ENCODE measurements at regions not wholly inside any gene's neighbourhood (a gene's known extent, or its start where the extent isn't known, plus 50 kb on each side); places are given as distances from the start of the nearest gene placed in this dataset.

- Histone ChIP-seq H3K27ac (no peak overlapping the region), H3K9me3 (no peaks in the 10 kb centered on the region), H3K27me3 (no peaks in the 10 kb centered on the region), H3K4me3 (no peak overlapping the region), H3K36me3 (no peaks in the 10 kb centered on the region), H3K4me1 (peaks cover 6% of the 10 kb centered on the region)
- TF ChIP-seq CTCF (IDR thresholded peaks at IDR 0.05), result no peak
- intact Hi-C loops (cut with DNase I), result no loop called here
- no peak for DNase-seq
- no peak for ATAC-seq
These were observed 608.2 kb downstream of the EPHA4 start for GRCh38 chr2:220963930-220964329.

DNA sequence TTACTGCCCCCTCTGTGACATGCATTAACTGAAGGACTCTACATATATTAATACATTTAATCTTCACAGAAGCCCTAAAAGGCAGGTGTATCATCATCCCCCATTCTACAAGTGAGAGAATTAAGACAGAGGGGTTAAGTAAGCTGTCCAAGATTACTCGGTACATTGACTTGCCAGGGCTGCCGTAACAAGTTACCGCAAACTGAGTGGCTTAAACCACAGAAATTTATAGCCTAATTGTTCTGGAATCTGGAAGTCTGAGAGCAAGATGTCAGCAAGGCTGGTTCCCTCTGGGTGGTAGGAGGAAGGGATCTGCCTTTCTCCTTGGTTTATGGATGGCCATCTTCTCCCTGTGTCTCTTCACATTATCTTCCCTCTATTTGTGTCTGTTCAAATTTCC is 605.5 kb downstream of the EPHA4 start:
- Histone ChIP-seq H3K27me3 (no peaks in the 10 kb centered on the region), H3K36me3 (no peaks in the 10 kb centered on the region), H3K4me3 (no peak overlapping the region), H3K27ac (no peak overlapping the region), H3K4me1 (no peaks in the 10 kb centered on the region), H3K9me3 (no peaks in the 10 kb centered on the region)
- intact Hi-C loops (cut with DNase I), result no loop called here
- ATAC-seq, result no peak
- no peak for TF ChIP-seq CTCF (IDR thresholded peaks at IDR 0.05)
- DNase-seq, result no peak

DNA sequence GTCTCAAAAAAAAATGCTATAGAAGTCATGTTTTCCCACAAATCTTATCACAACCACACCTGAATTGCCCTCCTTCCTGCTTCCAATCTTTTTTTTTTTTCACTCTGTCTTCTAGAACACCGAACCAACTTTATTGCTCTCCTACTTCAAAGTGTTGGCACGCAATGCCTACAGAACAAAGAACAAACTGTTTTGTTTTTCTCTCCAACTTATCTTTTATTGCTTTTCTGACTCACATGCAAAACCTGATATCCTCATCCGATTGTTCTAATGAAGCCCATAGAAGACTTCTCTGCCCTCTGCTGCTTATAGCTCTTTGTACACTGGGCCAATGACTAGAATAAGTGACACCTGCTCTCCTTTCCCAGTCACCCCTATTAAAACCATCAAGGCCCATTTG is 602.8 kb downstream of the EPHA4 start:
- ATAC-seq, result no peak
- intact Hi-C loops (cut with DNase I), result no loop called here
- TF ChIP-seq CTCF (IDR thresholded peaks at IDR 0.05), result no peak

DNA sequence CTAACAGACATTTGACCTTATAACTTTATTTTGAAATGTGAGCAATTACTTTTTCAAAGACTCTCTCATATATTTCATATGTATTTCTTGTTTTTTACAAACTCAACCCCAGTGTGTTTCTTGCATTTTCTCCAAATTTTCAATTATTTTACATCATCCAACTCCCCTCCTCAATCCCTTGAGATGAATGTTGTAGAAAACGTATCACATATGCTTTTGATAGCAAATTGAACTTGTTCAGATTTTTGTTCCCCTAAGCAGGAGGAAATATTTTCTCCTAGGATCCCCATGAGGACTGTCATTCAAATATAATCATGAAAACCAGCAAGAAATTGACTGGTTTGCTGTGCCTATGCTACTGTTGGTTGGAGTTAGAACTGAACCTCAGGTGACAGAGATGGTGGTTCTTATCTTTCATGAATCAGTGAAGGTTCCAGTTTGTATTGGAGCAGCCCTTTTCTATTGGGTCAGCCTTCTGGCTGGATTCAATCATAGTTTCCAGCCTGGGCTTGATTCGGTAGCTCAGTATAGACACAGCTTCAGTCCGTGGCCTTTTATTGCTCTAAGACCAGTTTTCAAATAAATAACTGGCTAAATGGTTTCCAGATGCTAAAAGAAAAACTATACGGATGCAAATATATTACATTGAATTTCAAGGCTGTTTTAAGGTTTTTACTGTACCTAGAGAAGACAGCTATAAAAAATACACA is 591.0 kb downstream of the EPHA4 start:
- no peak for ATAC-seq
- intact Hi-C loops (cut with DNase I), result no loop called here
- Histone ChIP-seq H3K4me3 (no peak overlapping the region), H3K9me3 (no peaks in the 10 kb centered on the region), H3K4me1 (no peaks in the 10 kb centered on the region), H3K27ac (no peak overlapping the region), H3K36me3 (no peaks in the 10 kb centered on the region), H3K27me3 (no peaks in the 10 kb centered on the region)
- TF ChIP-seq CTCF (IDR thresholded peaks at IDR 0.05), result no peak
- DNase-seq, result no peak

More for the DNA sequence above, 602.8 kb downstream of the EPHA4 start:
- H3K27ac ChIP-seq, result no peak overlapping the region
- H3K9me3 ChIP-seq, result no peaks in the 10 kb centered on the region
- no peaks in the 10 kb centered on the region for H3K27me3 ChIP-seq
- DNase-seq, result no peak
- H3K36me3 ChIP-seq, result no peaks in the 10 kb centered on the region
- H3K4me3 ChIP-seq, result no peak overlapping the region
- no peaks in the 10 kb centered on the region for H3K4me1 ChIP-seq

- DNase-seq, result no peak
- H3K4me3 ChIP-seq, result no peak overlapping the region
- no peaks in the 10 kb centered on the region for H3K27me3 ChIP-seq
- TF ChIP-seq CTCF (IDR thresholded peaks at IDR 0.05), result no peak
- no peak for ATAC-seq
- H3K27ac ChIP-seq, result no peak overlapping the region
- no peaks in the 10 kb centered on the region for H3K9me3 ChIP-seq
- no peaks in the 10 kb centered on the region for H3K36me3 ChIP-seq
- no peaks in the 10 kb centered on the region for H3K4me1 ChIP-seq
- intact Hi-C loops (cut with DNase I), result no loop called here
These were observed 590.2 kb downstream of the EPHA4 start for GRCh38 chr2:220981926-220982325.

- no peaks in the 10 kb centered on the region for H3K9me3 ChIP-seq
- no peak overlapping the region for H3K4me3 ChIP-seq
- H3K27ac ChIP-seq, result no peak overlapping the region
- no peak for DNase-seq
- H3K36me3 ChIP-seq, result no peaks in the 10 kb centered on the region
- no peaks in the 10 kb centered on the region for H3K27me3 ChIP-seq
- no peak for ATAC-seq
- intact Hi-C loops (cut with DNase I), result no loop called here
- no peak for TF ChIP-seq CTCF (IDR thresholded peaks at IDR 0.05)
- no peaks in the 10 kb centered on the region for H3K4me1 ChIP-seq
These were observed 586.5 kb downstream of the EPHA4 start for GRCh38 chr2:220985561-220985960.

All from upper lobe of right lung (tissue), 1 donor.